Activated naive CD8-positive, alpha-beta T cell treated with anti-CD3 and anti-CD28 coated beads for 36 hours (primary cell): ENCODE measurements at regions not wholly inside any gene's neighbourhood (a gene's known extent, or its start where the extent isn't known, plus 50 kb on each side); places are given as distances from the start of the nearest gene placed in this dataset.

ENCODE experiments used
- DNase-seq: peaks from one replicate; pipeline ENCODE4 v3.0.0; 2021
- H3K27ac Mint-ChIP-seq: one replicate; pipeline ENCODE4 v1.8.0; 2022; ENCODE audit warnings: mild to moderate bottlenecking, moderate library complexity, mixed read lengths
- H3K27me3 Mint-ChIP-seq: one replicate; pipeline ENCODE4 v1.8.0; 2022; ENCODE audit warnings: mild to moderate bottlenecking, mixed read lengths
- H3K36me3 Mint-ChIP-seq: one replicate; pipeline ENCODE4 v1.8.0; 2021; ENCODE audit warnings: mild to moderate bottlenecking, mixed read lengths
- H3K4me1 Mint-ChIP-seq: one replicate; pipeline ENCODE4 v1.8.0; 2021; ENCODE audit warnings: mixed read lengths
- H3K4me3 Mint-ChIP-seq: one replicate; pipeline ENCODE4 v1.8.0; 2022; ENCODE audit warnings: mild to moderate bottlenecking, moderate library complexity, mixed read lengths
- H3K9me3 Mint-ChIP-seq: one replicate; pipeline ENCODE4 v1.8.0; 2022; ENCODE audit warnings: mixed read lengths

- no peak overlapping the region for H3K4me3 Mint-ChIP-seq
- no peaks in the 10 kb centered on the region for H3K27me3 Mint-ChIP-seq
Observed at GRCh38 chr3:117979466-117979865, 1055.2 kb downstream of the IGSF11 start.

DNA sequence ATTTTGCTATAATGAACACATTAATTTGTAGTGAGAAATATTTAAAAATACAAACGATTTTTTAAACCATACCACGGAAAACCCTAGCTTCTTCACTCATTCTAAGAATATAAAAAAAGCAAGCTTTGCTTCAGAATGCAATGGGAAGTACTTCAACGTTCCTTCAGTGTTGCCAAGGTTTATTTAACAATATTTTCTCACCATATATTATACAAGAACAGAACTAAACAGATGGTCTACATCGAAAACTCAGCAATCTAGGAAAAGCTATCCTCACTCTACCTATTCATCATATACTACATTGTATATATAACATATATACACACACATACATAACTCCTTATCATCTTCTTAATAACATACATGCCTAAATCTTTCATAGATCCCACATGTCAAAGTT is 1047.4 kb downstream of the IGSF11 start:
- Mint-ChIP-seq H3K36me3 (no peaks in the 10 kb centered on the region), H3K4me1 (no peaks in the 10 kb centered on the region), H3K4me3 (no peak overlapping the region), H3K27ac (no peak overlapping the region), H3K27me3 (no peaks in the 10 kb centered on the region), H3K9me3 (peaks cover 2% of the 10 kb centered on the region)
- no peak for DNase-seq

More at GRCh38 chr3:117979466-117979865, 1055.2 kb downstream of the IGSF11 start:
- Mint-ChIP-seq H3K27ac (no peak overlapping the region), H3K9me3 (peaks cover 3% of the 10 kb centered on the region), H3K4me1 (no peaks in the 10 kb centered on the region), H3K36me3 (no peaks in the 10 kb centered on the region)
- DNase-seq, result no peak

- no peak overlapping the region for H3K4me3 Mint-ChIP-seq
- no peaks in the 10 kb centered on the region for H3K4me1 Mint-ChIP-seq
- DNase-seq, result no peak
- no peaks in the 10 kb centered on the region for H3K36me3 Mint-ChIP-seq
- H3K27ac Mint-ChIP-seq, result no peak overlapping the region
- H3K27me3 Mint-ChIP-seq, result peaks cover 4% of the 10 kb centered on the region
- no peaks in the 10 kb centered on the region for H3K9me3 Mint-ChIP-seq
Observed at GRCh38 chr3:117989982-117990381, 1044.7 kb downstream of the IGSF11 start.

DNA sequence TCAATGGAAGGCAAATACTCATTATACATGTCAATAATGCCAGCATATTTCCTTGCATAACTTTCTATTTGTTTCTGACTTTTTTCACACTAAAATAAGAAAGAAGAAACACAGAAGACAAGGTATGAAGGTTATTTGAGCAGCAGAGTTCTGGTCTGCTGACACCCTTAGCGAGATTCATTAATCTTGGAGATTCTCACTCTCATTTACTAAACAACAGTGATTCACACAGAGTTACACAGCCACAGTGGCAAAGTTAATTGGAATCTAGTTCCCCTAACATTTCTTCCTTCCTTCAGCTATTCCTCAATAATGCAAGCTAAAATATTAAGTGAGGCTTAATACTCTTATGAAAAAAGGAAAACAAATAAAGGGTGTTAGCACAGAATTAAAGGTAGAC is 1044.0 kb downstream of the IGSF11 start:
- Mint-ChIP-seq H3K4me3 (no peak overlapping the region), H3K4me1 (no peaks in the 10 kb centered on the region), H3K36me3 (no peaks in the 10 kb centered on the region), H3K27ac (no peak overlapping the region), H3K27me3 (peaks cover 4% of the 10 kb centered on the region), H3K9me3 (no peaks in the 10 kb centered on the region)
- no peak for DNase-seq

- no peak overlapping the region for H3K4me3 Mint-ChIP-seq
- H3K36me3 Mint-ChIP-seq, result no peaks in the 10 kb centered on the region
- no peaks in the 10 kb centered on the region for H3K9me3 Mint-ChIP-seq
- no peaks in the 10 kb centered on the region for H3K4me1 Mint-ChIP-seq
- H3K27ac Mint-ChIP-seq, result no peak overlapping the region
- no peak for DNase-seq
- peaks cover 7% of the 10 kb centered on the region for H3K27me3 Mint-ChIP-seq
Observed at GRCh38 chr3:117995842-117996437, 1038.7 kb downstream of the IGSF11 start.

DNA sequence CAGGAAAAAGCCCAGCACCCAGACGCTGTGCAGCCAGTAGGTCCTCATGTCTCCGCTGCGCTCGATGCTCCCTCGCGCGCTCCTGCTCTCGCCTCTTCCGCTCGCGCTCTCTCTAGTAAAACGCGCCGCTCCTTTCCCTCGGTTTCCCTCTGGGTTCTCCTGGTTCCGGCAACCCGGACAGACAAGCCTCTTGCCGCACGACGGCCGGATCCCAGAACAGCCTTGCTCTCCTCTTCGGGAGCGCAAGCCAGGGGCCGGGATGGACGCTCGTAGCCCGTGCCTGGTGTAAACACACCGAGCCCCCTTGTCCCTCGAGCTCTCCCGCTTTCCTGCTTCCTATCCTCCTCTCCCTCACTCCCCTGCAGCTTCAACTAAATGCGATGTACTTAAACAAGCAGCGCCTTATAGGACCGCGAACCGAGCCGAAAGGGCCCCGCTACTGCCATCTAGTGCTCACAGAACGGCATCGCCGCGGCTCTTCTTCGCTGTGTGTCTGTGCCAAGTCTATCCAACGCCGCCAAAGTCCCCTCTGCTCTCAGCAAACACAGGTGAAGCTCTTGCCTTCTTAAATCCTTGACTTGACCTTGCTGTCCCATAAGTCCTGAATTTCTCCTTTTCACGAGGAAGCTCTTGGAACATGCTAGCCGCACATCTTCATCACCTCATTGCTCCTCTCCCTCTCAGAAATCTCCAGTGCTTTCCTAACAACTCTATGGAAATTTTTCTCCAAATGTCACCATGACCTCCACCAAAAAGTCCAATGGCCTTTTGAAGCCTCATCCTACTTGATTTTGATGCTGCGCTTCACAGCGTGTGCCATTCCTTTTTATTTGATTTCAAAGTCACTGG is 1037.2 kb downstream of the IGSF11 start:
- no peak overlapping the region for H3K4me3 Mint-ChIP-seq
- H3K27ac Mint-ChIP-seq, result no peak overlapping the region
- peak; percentile 51 for DNase-seq
- H3K9me3 Mint-ChIP-seq, result no peaks in the 10 kb centered on the region
- H3K27me3 Mint-ChIP-seq, result peaks cover 7% of the 10 kb centered on the region
- no peaks in the 10 kb centered on the region for H3K4me1 Mint-ChIP-seq
- no peaks in the 10 kb centered on the region for H3K36me3 Mint-ChIP-seq

DNA sequence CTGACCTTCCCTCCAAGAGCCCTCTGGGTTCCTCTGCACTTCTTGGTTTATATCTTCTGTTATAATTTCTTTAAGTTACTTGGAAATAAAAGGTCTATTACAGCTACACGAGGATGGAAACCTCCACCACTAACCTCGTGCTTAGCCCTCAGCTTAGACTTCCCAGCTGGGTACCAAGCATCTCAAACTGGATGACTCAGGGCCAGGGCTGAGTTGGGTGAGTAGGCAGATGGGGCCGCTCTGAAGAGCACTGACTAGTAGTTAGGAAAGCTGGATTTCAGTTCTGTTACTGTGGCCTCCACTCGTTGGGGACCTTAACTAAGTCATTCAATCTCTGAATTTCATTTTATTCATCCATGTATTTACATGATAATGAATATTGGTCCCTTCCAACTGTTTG is 1036.6 kb downstream of the IGSF11 start:
- Mint-ChIP-seq H3K4me3 (no peak overlapping the region), H3K9me3 (no peaks in the 10 kb centered on the region), H3K4me1 (no peaks in the 10 kb centered on the region), H3K27ac (no peak overlapping the region), H3K36me3 (no peaks in the 10 kb centered on the region), H3K27me3 (peaks cover 7% of the 10 kb centered on the region)
- no peak for DNase-seq

DNA sequence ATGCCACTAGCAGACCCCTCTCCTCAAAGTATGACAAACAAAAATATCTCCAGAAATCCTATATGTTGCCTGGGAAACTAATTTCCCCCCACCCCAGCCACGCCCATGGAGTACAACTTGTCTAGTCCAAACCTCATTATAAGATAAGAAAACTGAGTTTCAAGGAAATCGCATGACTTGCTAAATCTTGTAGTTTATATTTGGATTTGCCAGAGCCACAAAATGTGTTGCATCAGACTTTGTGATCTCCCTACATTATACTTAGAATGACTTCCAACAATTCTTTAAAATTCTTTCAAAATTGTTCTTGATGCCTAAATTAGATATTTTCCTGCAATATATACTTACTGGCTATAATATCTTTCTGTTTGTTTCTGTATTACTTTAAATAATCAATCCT is 1034.4 kb downstream of the IGSF11 start:
- H3K27ac Mint-ChIP-seq, result no peak overlapping the region
- no peaks in the 10 kb centered on the region for H3K36me3 Mint-ChIP-seq
- no peaks in the 10 kb centered on the region for H3K4me1 Mint-ChIP-seq
- no peak for DNase-seq
- no peak overlapping the region for H3K4me3 Mint-ChIP-seq
- H3K9me3 Mint-ChIP-seq, result no peaks in the 10 kb centered on the region
- H3K27me3 Mint-ChIP-seq, result peaks cover 4% of the 10 kb centered on the region

GRCh38 chr3:118001380-118001779 is 1033.3 kb downstream of the IGSF11 start:
- Mint-ChIP-seq H3K9me3 (peaks cover 6% of the 10 kb centered on the region), H3K4me1 (no peaks in the 10 kb centered on the region), H3K36me3 (no peaks in the 10 kb centered on the region), H3K27me3 (peaks cover 4% of the 10 kb centered on the region), H3K4me3 (no peak overlapping the region), H3K27ac (no peak overlapping the region)
- DNase-seq, result no peak

DNA sequence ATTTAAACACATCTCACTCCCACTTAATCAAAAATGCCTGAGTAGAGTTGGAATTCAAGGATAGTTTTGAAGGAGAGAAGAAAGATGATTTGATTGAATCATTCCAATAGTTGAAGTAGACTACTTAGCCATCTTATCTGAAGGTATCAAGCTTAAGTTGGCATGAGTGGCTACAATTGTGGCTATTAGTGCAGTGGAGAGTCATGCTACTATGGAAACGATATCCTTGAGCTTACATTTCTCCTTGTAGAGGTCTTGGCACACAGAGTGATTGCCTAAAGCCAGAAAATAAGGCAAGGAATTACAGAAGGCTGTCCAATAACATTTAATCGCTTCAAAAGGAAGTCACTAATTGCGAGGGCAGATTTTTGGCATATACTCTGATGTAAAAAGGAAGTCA is 1022.7 kb downstream of the IGSF11 start:
- no peak overlapping the region for H3K27ac Mint-ChIP-seq
- H3K9me3 Mint-ChIP-seq, result peaks cover 19% of the 10 kb centered on the region
- DNase-seq, result no peak
- H3K27me3 Mint-ChIP-seq, result no peaks in the 10 kb centered on the region
- no peak overlapping the region for H3K4me3 Mint-ChIP-seq
- no peaks in the 10 kb centered on the region for H3K4me1 Mint-ChIP-seq
- no peaks in the 10 kb centered on the region for H3K36me3 Mint-ChIP-seq

- DNase-seq, result no peak
- H3K9me3 Mint-ChIP-seq, result peaks cover 40% of the 10 kb centered on the region
- H3K27me3 Mint-ChIP-seq, result no peaks in the 10 kb centered on the region
- no peak overlapping the region for H3K4me3 Mint-ChIP-seq
- no peaks in the 10 kb centered on the region for H3K36me3 Mint-ChIP-seq
- H3K4me1 Mint-ChIP-seq, result no peaks in the 10 kb centered on the region
- no peak overlapping the region for H3K27ac Mint-ChIP-seq
Observed at GRCh38 chr3:118029049-118029448, 1005.6 kb downstream of the IGSF11 start.

GRCh38 chr3:118036215-118036614 is 998.4 kb downstream of the IGSF11 start:
- no peaks in the 10 kb centered on the region for H3K36me3 Mint-ChIP-seq
- H3K27me3 Mint-ChIP-seq, result no peaks in the 10 kb centered on the region
- no peak for DNase-seq
- H3K27ac Mint-ChIP-seq, result no peak overlapping the region
- H3K9me3 Mint-ChIP-seq, result peaks cover 18% of the 10 kb centered on the region
- H3K4me1 Mint-ChIP-seq, result no peaks in the 10 kb centered on the region
- H3K4me3 Mint-ChIP-seq, result no peak overlapping the region

DNA sequence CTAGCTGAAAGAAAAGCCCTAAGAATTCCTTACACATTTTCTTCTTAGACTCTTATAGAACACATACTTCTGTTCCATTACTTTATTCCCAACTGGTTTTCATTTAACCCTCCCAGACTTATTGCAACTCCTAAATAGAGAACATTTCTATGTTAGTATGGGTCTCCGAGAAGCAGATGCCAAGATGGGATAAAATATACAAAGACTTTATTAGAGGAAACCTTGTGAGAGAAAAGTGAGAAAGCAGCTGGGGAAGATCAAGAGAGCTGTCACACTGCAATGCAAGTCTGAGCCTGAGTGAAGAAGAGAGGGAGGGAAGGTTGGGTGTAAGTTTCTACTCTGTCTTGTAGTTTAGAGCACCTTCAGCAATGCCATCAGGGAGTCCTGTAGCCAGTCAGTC is 979.3 kb downstream of the IGSF11 start:
- DNase-seq, result no peak
- Mint-ChIP-seq H3K4me3 (no peak overlapping the region), H3K9me3 (peaks cover 9% of the 10 kb centered on the region), H3K27ac (no peak overlapping the region), H3K36me3 (no peaks in the 10 kb centered on the region), H3K4me1 (no peaks in the 10 kb centered on the region), H3K27me3 (no peaks in the 10 kb centered on the region)

- H3K27ac Mint-ChIP-seq, result no peak overlapping the region
- no peaks in the 10 kb centered on the region for H3K36me3 Mint-ChIP-seq
- H3K4me1 Mint-ChIP-seq, result no peaks in the 10 kb centered on the region
- no peak overlapping the region for H3K4me3 Mint-ChIP-seq
- no peaks in the 10 kb centered on the region for H3K27me3 Mint-ChIP-seq
- no peak for DNase-seq
- H3K9me3 Mint-ChIP-seq, result peaks cover 5% of the 10 kb centered on the region
Observed at GRCh38 chr3:118057086-118057485, 977.6 kb downstream of the IGSF11 start.

DNA sequence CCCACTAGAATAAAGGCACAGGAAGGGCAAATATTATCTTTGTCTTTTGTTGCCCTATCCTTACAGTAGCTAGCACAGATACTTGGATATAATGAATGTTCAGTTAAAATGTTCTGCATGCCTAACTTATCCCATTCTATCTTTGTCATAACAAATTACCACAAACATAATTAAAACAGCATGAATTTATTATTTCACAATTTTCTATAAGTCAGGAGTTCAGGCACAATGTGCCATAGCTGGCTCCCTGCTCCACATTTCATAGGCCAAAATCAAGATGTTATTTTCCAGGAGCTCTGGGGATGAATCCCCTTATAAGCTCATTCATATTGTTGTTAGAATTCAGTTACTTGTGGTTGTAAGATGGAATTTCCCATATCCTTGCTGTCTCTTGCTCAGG is 975.5 kb downstream of the IGSF11 start:
- Mint-ChIP-seq H3K27ac (no peak overlapping the region), H3K4me1 (no peaks in the 10 kb centered on the region), H3K27me3 (no peaks in the 10 kb centered on the region), H3K4me3 (no peak overlapping the region), H3K9me3 (peaks cover 6% of the 10 kb centered on the region), H3K36me3 (no peaks in the 10 kb centered on the region)
- DNase-seq, result no peak

DNA sequence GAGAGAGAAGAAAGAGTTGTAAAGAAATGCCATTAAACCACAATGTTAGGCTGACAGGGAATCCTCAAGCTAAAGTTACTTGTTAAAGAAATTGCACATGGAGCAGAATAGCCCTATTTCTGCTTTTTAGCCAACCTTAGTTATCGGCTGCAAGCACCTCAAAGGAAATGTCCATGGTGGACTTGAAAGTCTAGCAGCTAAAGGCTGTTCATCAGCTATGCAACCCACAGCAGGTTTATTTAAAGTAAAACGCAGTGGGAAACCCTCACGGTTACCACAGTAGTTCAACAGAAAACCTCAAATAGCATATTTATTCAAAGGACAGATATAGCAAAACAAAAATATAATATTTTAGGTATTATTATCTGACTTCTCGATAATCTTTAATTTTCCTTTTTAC is 967.2 kb downstream of the IGSF11 start:
- Mint-ChIP-seq H3K9me3 (peaks cover 7% of the 10 kb centered on the region), H3K27me3 (no peaks in the 10 kb centered on the region), H3K27ac (no peak overlapping the region), H3K4me3 (no peak overlapping the region), H3K4me1 (no peaks in the 10 kb centered on the region), H3K36me3 (no peaks in the 10 kb centered on the region)
- DNase-seq, result no peak
